GM21447 (cell line): ENCODE measurements at regions not wholly inside any gene's neighbourhood (a gene's known extent, or its start where the extent isn't known, plus 50 kb on each side); places are given as distances from the start of the nearest gene placed in this dataset.

Experiments used
- ATAC-seq: cut with Tn5 transposase; IDR thresholded peaks from one replicate; pipeline ENCODE4 v1.9.1; 2021; ENCODE audit not compliant: unreplicated experiment

DNA sequence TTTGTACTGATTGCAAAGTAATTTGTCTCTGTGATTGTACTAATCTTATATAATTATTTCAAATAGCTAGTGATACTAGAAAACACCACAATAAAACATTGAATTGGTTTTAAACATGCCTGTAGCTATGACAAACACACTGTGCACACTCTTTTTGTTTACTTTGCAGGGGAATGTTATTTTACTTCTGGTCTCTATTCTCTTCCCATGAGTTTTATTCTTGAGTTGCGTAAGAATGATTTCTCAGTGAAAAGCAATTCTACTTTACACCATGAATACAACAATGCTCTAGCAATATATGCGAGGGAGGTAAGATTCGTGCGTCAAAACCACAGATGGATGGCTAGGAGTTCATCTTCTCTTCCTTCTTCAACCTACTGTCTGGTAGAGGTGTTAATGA lies 68.4 kb upstream of the PHACTR1 start:
- no peak for ATAC-seq

DNA sequence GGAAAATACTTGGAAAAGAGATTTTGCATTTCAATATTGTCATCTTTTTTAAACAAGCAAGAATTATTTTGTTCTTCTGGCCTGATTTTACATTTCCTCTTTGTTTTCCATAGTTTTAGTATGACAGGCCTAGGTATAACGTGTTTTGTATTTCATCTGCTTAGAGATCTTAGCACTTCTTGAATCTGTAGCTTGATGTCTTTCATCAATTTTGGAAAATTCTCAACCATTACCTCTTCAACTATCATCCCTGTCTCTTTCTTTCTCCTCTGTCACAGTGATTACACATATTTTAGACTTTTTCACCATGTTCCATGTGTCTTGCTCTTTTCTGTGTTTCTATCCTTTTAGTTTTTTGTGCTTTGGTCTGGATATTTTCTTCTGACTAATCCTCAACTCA lies 67.2 kb upstream of the PHACTR1 start:
- no peak for ATAC-seq

DNA sequence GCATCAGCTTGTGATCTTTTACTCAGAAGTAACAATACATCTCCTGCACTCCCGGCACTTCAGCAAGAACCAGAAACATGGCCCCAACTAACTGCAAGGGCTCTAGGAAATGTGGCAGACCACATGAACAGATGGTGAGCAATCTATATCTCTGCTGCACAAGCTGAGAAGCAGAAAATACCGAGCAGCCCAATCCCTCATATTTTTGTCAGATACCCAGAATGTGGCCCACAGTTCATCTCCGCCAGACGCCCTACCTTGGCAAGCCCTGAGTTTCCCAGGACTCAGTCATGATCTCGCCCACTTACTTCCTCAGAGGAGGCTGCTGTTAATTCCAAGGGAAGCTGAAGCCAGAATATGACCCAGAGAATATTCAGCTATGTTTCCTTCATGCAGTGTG lies 63.1 kb upstream of the PHACTR1 start:
- no peak for ATAC-seq

DNA sequence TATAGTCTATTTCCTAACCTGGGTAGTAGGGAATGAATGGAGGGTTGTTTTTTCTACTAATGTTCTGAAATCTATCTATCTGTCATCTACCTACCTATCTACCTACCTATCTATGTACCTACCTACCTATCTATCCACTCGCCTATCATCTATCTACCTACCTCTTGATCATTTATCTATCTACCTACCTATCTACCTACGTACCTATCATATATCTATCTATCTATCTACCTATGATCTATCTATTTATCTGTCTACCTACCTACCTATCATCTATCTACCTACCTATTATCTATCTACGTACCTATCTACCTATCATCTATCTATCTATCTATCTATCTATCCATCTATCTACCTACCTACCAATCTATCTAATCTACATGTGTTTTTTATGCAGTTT lies 62.5 kb upstream of the PHACTR1 start:
- ATAC-seq = no peak

DNA sequence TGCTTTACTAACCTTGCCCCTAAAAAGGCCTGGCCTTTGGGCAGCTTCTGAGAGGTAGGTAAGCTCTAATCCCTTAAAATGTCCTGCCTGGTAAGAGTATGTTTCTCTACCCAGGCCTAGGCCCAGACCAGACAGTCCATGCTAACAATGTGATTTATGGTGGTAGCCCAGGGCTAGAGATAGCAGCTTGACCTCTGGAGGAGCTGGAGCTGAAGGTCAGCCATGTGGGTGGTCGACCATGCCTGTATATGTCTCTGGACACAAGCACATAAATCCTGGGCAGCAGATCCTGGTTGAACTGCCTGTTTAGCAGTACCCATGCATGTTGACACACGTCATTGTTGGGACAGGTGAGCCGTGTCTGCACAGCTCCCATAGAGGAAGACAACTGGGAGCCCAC lies 62.1 kb upstream of the PHACTR1 start:
- no peak for ATAC-seq

DNA sequence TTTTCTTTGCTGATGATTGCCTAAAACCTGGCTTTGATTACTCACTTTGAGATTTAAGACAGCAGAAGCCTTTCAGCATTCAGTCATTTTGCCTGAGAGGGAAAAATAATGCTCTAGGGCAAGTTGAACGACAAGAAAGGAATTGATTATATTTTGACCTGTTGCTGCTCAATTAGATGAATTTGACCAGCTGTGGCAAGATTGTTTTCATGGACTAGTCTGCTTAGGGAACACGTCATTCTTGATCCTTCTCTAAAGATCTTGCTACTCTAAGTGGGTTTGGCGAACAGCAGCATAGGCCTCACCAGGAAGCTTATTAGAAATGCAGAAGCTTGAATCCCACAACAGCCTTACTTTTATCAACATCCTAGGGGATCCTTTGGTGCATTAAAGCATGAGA lies 59.7 kb upstream of the PHACTR1 start:
- ATAC-seq = no peak

DNA sequence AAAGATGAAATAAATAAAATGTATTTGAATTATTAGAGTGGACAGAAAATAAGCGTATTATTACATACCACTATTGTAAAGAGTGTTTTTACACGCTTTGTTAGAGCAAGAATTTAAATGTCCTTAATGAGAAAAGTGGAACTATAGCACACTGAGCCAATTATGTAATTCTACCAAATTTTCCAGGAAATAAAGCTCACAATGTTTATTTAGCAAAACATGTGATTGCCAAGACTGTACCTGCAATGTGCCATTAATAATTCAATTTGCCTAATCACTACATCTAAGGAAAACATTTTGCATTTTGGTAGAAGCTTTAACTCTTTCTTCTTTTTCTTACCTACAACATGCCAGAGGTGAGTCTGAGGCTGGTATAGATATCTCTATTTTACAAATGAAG lies 58.7 kb upstream of the PHACTR1 start:
- ATAC-seq = no peak

DNA sequence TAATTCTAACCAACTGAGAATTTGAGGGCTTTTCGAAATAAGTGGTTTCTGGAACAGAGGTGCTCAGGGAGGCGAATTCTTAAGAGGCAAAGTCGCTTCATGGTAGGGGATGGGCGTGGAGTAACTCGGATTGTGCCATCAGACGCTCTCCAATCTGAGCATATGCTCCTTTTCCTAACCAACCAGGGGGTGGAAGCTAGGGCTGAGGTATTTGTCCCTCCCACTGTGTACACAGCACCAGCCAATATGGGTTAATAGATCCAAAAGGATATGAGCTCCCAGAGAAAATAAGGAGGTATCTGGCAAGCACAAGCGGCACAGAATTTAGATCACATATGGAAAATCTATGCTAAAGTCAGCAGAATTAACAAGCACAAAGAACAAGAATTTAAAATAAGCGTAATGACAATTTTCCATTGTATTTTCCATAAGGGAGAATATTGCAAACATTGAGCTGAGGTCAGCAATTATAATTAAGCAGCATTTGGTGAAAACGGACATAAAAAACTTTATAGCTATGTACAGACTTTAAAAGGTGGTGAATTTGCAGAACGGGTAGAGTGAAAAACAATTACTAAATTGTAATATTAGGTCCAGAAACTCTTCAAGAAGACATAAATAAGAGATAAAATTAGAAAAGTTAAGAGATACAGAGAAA lies 55.0 kb upstream of the PHACTR1 start:
- no peak for ATAC-seq
